Stimulated activated CD4-positive, alpha-beta T cell treated with anti-CD3 and anti-CD28 coated beads, Interleukin-4, amount 100 ng/mL, for 48 hours (primary cell): ENCODE measurements at regions not wholly inside any gene's neighbourhood (a gene's known extent, or its start where the extent isn't known, plus 50 kb on each side); places are given as distances from the start of the nearest gene placed in this dataset.

Experiments
- DNase-seq, 2 donors: peaks; one replicate each; pipeline ENCODE4 v3.0.0-alpha.2; 2020; ENCODE audit warnings: low read depth in 2 of 2

DNA sequence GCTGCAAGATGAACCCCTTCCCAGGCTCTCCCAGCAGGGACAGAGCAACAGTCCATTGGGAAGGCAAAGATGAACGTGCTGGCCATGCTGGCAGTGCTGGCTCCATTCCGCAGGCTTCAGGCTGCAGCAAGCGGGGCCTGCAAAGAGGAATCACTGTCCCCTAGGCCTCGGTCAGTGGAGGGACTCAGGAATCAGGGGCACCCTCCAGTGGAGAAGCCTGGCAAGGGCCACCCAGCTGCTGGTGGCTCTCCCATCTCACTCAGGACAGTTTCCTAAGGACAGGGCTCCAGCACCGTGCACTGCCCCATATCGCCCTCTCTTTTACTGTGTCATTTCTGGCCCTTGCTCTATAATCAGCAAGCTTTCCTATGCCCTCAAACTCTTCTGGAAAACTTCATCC, 498.6 kb downstream of the EFNB2 start:
- DNase-seq = no peak

DNA sequence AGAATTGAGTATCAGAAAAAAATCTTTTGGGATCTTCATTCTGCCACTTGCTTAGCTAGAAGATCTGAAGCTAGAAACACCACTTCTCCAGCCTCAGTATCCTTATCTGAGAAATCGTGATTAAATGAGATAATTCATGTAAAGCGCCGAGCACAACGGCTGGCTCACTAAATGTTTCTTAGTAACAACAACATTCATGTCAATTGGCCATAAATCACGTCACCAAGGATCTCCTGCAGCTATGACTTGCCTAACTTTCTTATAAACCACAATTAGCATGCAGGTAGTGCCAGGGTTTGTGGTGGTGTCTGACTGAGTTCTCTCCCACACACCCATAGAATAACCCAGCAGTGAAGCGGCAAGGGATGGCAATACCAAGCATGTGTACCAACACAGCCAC, 501.3 kb downstream of the EFNB2 start:
- no peak for DNase-seq

DNA sequence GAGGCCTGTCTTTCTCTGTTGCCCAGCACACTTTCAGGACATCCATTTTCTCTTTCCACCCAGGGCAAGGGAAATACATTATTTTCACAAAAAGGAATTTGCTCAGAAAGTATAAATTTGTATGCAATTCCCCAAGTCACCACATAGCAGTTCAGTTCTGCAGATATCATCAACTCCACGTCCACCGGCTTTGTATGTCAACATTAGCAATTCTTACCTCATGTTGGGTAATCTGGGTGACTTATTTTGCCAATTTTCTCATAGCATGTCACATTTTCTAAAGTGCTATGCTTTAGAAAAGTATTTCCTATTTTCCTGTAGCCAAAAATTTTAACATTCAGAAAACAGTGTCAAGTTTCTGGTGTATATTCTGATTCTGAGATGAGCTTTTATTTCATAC, 501.8 kb downstream of the EFNB2 start:
- no peak for DNase-seq

DNA sequence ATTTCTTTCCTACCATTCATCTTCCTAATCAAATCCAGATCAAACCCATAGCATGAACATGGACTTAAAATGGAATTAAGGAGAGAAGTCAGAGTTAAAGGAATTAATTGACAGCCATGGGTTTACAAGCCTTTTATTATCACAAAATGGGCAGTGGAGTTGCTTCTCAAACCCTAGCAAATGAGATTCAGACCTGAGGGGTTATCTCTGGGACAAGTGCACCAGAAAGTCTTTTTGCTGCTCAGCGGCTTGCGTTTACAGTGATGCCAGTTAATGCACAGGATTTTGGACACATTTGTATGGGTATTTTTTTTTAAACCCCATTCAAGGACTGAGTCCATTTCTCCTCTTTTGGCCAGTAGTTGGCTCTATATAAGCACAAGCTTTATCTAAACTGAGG, 503.0 kb downstream of the EFNB2 start:
- no peak for DNase-seq

DNA sequence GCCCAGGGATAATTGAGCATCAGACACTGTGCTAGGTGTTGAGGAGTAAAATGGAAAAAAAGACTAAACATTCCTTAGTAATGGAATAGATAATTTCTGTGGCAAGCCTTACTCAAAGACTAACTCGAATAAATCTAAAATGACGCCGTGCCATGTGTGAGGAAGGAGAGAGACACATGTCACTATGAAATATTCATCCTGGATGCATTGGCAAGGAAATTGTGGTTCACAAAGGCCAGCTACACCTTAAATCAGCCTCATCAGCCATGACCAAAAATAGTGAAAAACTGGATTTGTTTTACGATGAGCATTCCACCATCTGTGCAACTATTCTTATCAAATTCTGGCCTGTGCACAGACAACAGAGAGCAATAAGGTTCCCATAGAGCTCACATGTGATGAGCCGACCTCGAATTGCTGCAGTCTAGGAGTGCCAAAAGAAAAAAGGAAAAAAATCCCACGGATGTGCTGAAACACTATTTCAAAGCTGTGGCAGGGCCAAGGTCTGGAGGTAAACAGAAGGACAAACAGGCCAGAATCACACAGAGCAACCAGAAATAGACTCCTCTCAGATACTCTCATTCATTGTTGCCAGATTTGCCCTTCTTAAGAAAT, 505.7 kb downstream of the EFNB2 start:
- no peak for DNase-seq

DNA sequence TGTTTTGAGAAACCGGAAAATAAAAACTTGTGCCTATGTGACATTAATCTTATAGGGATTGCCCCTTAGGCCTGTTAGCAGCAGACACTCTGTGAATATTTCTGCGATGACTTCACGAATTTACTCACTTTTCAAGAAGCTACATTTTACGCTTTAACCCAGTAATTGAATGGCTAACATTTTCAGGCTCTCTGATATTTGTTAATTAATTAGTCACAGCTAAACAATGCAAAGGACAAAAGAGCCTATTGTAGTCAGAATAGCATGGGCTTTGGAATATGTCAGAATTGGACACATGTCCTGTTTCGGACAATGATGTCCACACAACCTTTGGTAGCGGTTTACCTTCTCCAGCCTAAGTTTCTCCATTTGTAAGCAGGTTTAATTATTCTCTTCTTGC, 506.6 kb downstream of the EFNB2 start:
- no peak for DNase-seq

DNA sequence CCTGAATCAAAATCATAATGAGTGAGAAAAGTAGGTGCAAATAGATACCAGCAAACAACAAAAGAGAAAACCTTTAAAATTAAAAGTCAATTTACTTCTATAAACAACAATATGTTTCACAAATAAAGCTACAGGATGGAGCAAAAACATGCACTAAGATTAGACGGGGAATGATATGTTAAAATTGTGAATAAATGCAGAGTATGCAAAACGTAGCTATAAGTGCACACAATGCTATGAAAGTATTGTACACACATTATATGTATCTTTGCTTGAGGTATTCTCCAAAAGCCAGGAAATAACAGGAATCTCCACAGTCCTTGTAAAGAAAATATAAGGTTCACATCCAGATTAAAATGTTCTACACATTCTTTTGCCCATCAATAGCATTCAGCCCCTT, 523.9 kb downstream of the EFNB2 start:
- no peak for DNase-seq

DNA sequence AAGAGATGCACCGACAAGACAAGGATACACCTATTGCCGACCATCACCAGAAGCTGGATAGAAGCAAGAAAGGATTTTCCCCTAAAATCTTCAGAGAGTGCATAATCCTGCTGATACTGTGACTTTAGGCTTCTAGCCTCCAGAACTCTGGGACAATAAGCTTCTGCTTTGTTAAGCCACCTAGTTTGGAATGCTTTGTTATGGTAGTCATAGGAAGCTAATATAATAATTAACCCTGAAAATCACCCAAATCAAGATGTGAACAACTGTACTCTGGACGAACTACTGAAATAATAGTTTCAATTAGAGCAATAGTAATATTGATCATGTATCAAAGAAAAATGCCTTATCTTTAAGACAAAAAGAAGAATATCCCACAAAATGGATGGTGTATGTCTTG, 524.6 kb downstream of the EFNB2 start:
- no peak for DNase-seq

DNA sequence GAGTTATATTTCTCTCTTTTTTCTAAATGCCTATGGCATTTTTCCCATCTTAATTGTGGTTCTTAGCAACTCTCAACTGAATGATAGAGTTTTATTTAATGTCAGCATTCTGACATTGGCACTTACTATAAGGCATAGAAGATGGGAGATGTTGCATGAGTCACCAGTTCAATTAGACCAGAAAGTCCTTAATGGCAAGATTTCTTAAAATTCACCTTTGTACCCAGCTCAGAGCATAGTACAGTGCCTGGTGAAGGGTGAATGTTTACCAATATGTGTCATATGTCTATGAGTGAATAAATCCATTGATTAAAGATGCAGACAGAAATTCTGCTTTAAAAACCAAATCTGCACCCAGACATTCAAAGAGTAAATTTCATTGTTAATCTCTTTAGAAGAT, 526.9 kb downstream of the EFNB2 start:
- no peak for DNase-seq

DNA sequence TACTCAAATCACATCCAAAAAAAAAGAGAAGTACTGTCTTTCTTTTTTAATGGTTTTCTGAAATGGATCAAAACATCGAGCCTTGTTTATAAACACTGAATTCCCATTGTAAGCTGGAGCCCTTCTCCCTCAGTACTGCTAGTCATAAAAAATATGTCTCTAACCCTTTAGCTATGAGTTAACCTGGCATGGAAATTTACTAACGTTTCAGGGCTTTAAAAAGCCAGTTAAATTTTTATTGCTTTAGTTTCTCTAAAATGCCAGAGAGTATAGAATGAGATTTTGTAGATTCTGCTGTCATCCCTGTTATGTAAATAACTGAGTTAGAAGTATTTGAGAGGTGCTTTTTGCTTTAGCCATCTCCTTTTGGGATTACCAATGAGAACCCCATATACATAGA, 528.3 kb downstream of the EFNB2 start:
- no peak for DNase-seq

DNA sequence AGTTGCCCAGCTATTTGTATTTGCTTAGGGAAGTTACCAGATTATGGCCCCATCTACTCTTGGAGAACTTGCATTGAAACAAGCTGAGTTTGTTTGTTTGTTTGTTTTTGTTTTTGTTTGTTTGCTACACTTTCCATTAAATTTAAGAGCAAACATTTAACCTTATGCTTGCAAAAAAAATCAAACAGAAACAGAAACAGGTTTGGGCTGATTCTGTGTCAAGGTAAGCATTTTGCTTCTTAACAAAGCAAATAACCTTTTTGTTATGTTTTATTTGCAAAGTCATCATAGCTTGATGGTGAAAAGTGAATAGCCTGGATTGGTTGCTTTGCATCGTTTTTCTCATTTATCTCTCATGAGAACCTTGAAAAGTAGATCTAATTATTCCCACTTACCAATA, 531.8 kb downstream of the EFNB2 start:
- DNase-seq = no peak

DNA sequence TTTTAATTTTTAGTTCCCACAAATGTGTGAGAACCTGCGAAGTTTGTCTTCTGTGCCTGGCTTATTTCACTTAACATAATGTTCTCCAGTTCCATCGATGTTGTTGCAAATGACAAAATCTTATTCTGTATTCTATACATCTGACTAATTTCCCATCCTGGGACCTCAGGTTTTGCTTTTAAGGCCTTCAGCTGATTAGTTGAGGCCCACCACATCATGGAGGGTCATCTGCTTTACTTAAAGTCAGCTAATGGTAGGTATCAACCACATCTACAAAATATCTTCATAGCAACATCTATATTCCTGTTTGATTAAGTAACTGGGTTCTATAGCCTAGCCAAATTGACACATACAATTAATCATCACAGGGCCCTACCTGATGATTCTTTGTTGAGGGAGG, 534.0 kb downstream of the EFNB2 start:
- DNase-seq = no peak

DNA sequence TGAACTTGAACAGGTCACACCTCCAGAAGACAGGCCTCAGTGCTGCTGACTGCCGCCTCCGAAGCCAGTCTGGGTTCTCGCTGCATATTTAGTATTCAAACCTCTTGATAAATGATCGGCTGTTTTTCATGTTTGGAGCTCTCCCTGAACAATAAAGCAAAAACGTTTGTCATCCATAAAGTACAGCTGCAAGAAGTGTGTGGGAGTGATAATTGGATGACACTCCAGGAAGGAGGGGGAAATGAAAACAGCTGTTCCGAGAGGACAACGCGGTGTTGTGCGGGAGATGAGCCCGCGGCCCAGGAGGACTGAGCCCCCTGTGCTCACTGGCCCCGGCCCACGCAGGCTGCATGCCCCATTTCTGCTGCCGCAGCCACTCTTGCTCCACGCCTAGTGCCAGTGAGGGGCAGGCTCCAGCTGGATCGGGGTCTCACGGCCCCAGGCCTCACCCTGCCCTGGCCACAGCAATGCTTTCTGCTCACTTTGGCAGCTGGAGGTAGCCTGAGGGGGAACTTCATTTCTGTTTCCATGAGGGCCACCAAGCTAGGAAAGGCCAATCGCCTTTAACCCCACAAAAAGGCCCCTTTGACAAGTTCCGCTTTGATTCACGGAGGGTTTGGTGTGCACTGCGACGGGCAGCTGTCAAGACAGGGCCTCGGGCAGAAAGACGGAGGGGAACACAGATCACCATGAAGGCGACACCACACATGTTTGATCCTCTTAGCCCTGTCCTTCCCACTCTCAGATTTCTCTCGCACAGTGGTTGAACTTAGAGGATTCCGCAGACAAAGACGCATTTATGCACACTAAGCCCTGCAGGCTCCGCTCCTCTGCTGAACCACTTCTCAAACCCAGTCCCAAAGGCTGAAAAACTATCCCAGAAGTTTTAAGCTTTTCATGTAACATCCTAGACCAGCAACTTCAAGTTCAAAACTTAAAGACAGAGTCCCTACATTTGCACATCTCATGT, 537.6 kb downstream of the EFNB2 start:
- no peak for DNase-seq

DNA sequence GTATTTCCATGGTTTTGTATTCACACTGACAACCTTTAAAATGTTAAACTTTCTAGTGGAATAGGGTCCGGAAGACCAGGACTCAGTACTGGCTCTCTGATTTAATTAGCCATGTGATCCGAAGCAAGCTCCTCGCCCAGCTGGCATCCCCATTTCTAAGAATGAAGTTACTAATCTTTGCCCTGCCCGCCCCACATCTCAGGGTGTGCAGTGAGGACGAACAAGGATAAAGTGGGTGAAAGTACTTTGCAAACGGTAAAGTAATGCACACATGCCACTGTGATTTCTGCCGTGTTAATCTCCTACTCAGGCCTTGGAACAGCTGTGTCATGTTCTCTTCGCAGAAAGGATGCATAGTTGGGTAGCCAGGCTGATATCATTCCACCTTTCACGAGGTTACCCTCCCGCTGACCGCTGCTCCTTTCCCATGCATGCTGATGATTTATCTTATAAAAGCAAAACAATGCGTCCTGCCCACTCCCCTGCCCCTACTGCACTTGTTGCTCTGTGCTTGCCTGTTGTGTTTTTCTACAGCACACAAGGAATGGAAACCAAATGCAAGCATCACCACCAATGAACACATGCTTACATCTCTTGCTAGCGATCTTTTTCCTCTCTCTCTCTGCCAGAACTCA, 539.0 kb downstream of the EFNB2 start:
- no peak for DNase-seq

DNA sequence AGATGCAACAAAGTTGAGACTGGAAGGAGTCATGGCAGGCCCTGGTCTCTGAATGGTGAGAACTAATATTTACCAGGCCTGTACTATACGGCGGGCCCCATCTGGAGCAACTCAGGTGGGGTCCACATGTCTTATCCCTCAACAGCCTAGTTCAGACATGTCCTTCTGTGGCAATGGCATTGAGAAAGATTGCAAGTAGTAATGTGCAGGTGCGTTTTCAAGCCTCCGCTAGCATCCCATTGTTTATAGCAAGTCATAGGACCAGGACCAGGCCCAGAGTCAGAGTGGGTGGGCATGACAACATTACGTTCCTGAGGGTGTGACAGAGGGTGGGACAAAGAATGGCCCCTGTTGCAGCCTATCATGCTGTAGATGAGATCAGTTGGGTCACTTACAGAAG, 541.1 kb downstream of the EFNB2 start:
- no peak for DNase-seq

DNA sequence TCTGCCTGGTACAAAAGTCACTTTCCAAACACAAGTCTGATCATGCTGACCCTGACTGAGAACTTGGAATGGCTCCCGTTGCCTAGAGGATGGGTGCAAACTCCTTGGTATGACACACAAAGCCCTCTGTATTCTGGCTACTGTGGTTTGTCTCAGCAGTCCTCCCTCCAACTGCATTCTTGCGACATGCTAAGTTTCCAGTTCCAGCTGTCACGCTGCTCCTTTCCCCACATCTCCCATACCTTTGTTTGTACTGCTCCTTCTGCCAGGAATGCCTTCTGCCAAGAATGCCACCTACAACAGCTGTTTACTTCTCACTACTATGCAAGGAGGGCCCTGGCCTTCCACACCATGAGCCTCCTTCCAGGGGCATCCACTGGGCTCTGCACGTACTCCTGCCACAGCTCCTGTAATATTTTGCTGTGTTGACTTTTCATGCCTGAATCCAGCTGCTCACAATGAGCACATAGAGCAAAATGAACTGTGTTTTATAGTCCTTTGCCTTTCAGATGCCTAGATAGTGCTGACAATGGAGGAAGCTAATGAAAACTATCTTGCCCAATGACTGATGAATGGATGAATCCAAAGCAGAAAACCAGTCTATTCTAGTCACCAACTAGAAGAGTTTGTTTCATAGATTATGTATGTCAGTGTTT, 543.7 kb downstream of the EFNB2 start:
- DNase-seq = no peak

DNA sequence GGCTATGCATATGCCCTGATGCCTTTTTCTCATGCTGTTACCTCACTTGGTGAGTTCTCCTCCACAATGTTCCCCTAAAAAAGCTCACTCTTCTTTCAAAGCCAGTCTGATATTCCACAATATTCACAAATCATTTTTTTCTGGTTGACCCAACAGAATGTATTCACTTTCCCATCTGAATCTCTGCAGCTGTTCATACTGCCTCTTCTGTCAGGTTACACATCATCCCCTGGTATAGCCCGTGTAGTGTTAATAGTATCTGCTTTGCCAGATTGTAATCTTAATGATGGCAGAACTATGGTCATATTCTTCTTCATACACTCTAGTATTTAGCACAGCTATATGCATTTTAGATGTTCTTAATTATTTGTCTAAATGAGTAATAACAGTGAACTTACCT, 544.3 kb downstream of the EFNB2 start:
- no peak for DNase-seq

DNA sequence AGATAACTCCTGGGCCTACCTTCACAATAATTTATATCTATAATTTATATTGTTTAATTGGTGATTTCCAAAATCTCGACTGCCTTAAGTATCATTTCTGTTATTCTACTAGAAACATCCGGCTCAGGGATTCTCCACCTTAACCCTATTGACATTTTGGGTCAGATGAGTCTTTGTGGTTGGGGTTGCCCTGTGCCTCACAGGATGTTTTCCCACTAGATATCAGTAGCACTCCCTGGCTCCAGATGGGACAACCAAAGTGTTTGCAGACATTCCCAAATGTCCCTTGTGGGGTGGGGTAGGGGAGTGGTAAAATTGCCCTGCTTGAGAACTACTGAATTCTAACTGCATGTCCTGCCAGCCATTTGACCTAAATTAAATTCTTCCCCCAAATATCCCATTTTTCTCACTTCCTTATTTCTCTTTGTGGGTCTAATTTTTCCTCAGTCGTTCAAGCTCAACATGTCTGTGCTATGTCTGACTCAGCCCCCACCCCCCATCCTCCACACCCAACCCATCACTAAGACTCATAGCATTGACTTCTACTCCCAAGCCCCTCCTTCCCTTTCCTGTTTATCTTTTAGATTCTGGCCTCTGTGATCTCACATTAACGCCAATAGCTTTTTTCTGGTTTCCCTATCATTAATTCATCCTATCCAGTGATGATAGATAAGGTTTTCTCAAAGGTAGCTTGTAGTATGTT, 545.1 kb downstream of the EFNB2 start:
- DNase-seq = no peak

DNA sequence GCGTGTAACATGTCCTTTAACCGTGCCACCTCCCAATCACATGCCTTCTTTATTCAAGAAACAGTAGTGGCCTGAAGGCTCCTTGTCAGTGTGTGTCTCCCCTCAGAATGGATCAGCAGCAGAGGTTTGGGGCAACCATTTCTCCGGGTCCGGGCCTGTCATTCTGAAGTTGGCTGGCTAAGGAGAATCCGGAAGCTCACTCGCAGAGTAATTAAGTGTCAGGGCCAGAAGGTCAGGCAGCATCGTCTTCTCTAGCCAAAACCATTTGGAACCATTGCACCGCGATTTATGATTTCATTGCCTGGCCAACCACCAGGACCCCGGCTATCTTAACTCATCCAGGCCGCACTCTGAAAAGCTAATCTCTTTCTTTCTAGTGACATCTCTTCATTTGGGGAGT, 550.8 kb downstream of the EFNB2 start:
- DNase-seq = no peak

DNA sequence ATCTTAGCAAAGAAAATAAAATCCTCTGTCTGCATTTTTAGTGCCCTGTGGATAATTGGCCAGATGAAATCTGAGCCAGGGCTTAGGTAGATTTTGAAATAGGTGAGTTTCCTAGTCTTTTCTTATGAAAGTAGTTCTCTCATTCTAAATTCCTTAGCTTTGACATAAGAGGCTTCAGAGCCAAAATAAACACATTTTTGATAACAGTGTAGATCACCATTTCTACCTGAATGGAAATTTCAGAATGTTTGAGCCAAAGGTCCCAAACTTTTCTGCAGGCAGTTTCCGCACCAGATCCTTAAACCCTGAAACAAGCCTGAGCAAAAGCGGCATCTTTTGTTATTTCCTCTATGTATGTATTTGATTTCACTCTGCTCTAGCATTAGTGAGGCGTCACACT, 551.2 kb downstream of the EFNB2 start:
- no peak for DNase-seq

DNA sequence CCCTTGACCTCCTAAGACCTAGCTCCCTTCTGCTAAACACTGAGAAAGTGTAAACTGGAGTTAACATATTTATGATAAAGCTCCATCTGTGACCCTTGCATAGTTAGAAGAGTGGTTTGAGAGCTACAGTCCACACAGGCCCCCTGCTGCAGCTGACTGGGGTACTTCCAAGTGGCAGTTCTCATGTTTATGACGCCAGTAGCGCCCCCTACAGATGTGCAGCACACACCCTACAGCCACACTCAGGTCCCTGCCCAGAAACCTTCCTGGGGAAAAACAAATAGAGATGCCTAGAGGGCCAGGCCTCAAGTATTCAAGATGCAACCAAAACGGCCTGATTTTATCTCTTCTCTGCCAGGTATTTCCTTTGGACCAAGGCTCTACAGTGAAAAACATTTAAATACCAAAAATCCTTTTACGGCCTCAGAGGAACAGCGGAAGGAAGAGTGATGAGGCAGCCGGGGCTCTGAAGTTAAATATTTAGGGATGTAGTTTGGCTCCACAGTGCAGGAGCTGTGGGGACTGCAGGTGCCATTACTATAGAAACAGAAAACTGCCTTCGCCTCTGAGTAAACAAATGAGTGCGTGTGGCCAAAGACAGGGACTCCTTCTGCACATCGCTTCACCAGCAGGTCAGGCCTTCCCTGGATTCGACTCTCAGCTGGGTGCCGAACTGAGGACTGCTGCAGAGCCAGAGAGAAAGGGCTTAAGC, 553.1 kb downstream of the EFNB2 start:
- no peak for DNase-seq
